ENCODE measurements at regions not wholly inside any gene's neighbourhood (a gene's known extent, or its start where the extent isn't known, plus 50 kb on each side); places are given as distances from the start of the nearest gene placed in this dataset.
"Not testable (repeated sequence)": the region's sequence is repeated elsewhere in the genome, so short reads cannot be mapped to it uniquely, and the experiment has no call there.

DNA sequence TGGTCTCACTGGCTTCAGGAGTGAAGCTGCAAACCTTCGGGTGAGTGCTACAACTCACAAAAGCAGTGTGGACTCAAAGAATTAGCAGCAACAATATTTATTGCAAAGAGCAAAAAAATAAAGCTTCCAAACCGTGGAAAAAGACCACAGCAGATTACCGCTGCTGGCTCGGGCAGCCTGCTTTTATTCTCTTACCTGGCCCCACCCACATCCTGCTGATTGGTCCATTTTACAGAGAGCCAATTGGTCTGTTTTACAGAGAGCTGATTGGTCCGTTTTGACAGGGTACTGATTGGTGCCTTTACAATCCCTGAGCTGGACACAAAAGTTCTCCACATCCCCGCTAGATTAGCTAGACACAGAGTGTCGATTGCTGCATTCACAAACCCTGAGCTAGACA is 51.5 kb upstream of the CDYL start:
- H3K36me3 ChIP-seq (ENCODE audit: control insufficient read depth, insufficient read depth, low read length); H3K27me3 ChIP-seq (ENCODE audit: control insufficient read depth in 2 of 2, insufficient read depth in 2 of 2, low read length in 2 of 2); H4K20me1 ChIP-seq (replicated peaks; ENCODE audit: control insufficient read depth, insufficient read depth, low read length); H3K79me2 ChIP-seq (ENCODE audit: control insufficient read depth, insufficient read depth, low read length); DNase-seq (ENCODE audit: extremely low read depth in 1 of 4, low spot score in 3 of 4); H3K4me2 ChIP-seq (ENCODE audit: insufficient read depth, low read length); FAIRE-seq; CTCF ChIA-PET (ENCODE audit: low intra/inter-chr PET ratio); in situ Hi-C loops (cut with MboI); ATAC-seq; H2AFZ ChIP-seq (ENCODE audit: low read depth, low read length); BruUV-seq (replicated peaks); H3K27ac ChIP-seq (ENCODE audit: extremely low read depth, low read depth, low read length); H3K9me1 ChIP-seq (ENCODE audit: control insufficient read depth, insufficient read depth, low read length); H3K4me3 ChIP-seq; H3K9me3 ChIP-seq (replicated peaks; ENCODE audit: control insufficient read depth, insufficient read depth, low read depth, low read length); H3K9ac ChIP-seq (ENCODE audit: insufficient read depth in 1 of 2, low read depth in 2 of 2, low read length in 2 of 2): not testable (repeated sequence)
- POLR2A ChIA-PET: interaction anchor here (0.6 to 1.0 kb wide), 3 partner anchors 9 to 1323 kb away, joined by 3 to 4 read pairs (median 3); no protein-coding TSS in a partner anchor
- peaks cover 24 to 36% of the 10 kb centered on the region in 2 experiments for H3K4me1 ChIP-seq (replicated peaks in 1 of 2; ENCODE audit: control insufficient read depth in 2 of 2, insufficient read depth in 2 of 2, low read length in 2 of 2)
- intact Hi-C loops (cut with micrococcal nuclease): loop anchor here (5.0 kb wide), 3 partner anchors 123 to 203 kb away; no protein-coding TSS in a partner anchor
- WGBS (ENCODE audit: insufficient coverage, low coverage, missing lambda C conversion rate): 81% methylated on average over 7 of the region's 7 CpGs
- peak; percentile 24; the same call in 1 of the 2 replicates for TF ChIP-seq ZBTB33 (CRISPR knock-in tag; IDR thresholded peaks at IDR 0.05)
- peak; percentile 76 for TF ChIP-seq NFYB (IDR thresholded peaks at IDR 0.05; ENCODE audit: extremely low read depth, insufficient read length)

GRCh38 chr6:4723383-4723782 is 52.8 kb upstream of the CDYL start:
- CTCF ChIA-PET (ENCODE audit: low intra/inter-chr PET ratio): no interaction called here
- H3K36me3 ChIP-seq (ENCODE audit: control insufficient read depth, insufficient read depth, low read length): no peaks in the 10 kb centered on the region
- H3K9me3 ChIP-seq (replicated peaks; ENCODE audit: control insufficient read depth, insufficient read depth, low read depth, low read length): peaks cover 4% of the 10 kb centered on the region; the same call in 1 of the 2 replicates
- ATAC-seq (no peak), DNase-seq (ENCODE audit: extremely low read depth in 1 of 4, low spot score in 3 of 4) (no peak), FAIRE-seq (no peak)
- no peak overlapping the region for H3K4me3 ChIP-seq
- in situ Hi-C loops (cut with MboI): no loop called here
- intact Hi-C loops (cut with micrococcal nuclease): no loop called here
- WGBS (ENCODE audit: insufficient coverage, low coverage, missing lambda C conversion rate): 68% methylated on average over 6 of the region's 6 CpGs
- H3K4me1 ChIP-seq (replicated peaks in 1 of 2; ENCODE audit: control insufficient read depth in 2 of 2, insufficient read depth in 2 of 2, low read length in 2 of 2): peaks cover 15 to 27% of the 10 kb centered on the region in 2 experiments
- POLR2A ChIA-PET: no interaction called here
- no peaks in the 10 kb centered on the region for H3K27me3 ChIP-seq (ENCODE audit: control insufficient read depth in 2 of 2, insufficient read depth in 2 of 2, low read length in 2 of 2)
- H3K27ac ChIP-seq (ENCODE audit: extremely low read depth, low read depth, low read length): no peak overlapping the region
- H3K9me1 ChIP-seq (ENCODE audit: control insufficient read depth, insufficient read depth, low read length): no peaks in the 10 kb centered on the region
- H3K4me2 ChIP-seq (ENCODE audit: insufficient read depth, low read length): no peak overlapping the region
- H4K20me1 ChIP-seq (replicated peaks; ENCODE audit: control insufficient read depth, insufficient read depth, low read length): no peaks in the 10 kb centered on the region
- H3K79me2 ChIP-seq (ENCODE audit: control insufficient read depth, insufficient read depth, low read length): no peaks in the 10 kb centered on the region
- BruUV-seq (replicated peaks): no TSS peak
- H3K9ac ChIP-seq (ENCODE audit: insufficient read depth in 1 of 2, low read depth in 2 of 2, low read length in 2 of 2): peak overlapping the region in 1 of 2 experiments; percentile 37; a peak in 1 of 4 replicates
- TF ChIP-seq HNRNPK (IDR thresholded peaks at IDR 0.05; ENCODE audit: low read depth, low read length, poor library complexity, severe bottlenecking) (no peak), NFXL1 (CRISPR knock-in tag; IDR thresholded peaks at IDR 0.05) (no peak), ZNF41 (CRISPR knock-in tag; conservative IDR thresholded peaks at IDR 0.05) (no peak), ZNF263 (CRISPR knock-in tag; IDR thresholded peaks at IDR 0.05; ENCODE audit: borderline replicate concordance) (no peak), NRF1 (conservative IDR thresholded peaks at IDR 0.05 in 1 of 2, IDR thresholded peaks at IDR 0.05 in 1 of 2) (no peak)
- TF ChIP-seq, protein P1, sequence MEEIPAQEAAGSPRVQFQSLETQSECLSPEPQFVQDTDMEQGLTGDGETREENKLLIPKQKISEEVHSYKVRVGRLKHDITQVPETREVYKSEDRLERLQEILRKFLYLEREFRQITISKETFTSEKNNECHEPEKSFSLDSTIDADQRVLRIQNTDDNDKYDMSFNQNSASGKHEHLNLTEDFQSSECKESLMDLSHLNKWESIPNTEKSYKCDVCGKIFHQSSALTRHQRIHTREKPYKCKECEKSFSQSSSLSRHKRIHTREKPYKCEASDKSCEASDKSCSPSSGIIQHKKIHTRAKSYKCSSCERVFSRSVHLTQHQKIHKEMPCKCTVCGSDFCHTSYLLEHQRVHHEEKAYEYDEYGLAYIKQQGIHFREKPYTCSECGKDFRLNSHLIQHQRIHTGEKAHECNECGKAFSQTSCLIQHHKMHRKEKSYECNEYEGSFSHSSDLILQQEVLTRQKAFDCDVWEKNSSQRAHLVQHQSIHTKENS (CRISPR knock-in tag; IDR thresholded peaks at IDR 0.05): no peak
- TF ChIP-seq, protein P2, sequence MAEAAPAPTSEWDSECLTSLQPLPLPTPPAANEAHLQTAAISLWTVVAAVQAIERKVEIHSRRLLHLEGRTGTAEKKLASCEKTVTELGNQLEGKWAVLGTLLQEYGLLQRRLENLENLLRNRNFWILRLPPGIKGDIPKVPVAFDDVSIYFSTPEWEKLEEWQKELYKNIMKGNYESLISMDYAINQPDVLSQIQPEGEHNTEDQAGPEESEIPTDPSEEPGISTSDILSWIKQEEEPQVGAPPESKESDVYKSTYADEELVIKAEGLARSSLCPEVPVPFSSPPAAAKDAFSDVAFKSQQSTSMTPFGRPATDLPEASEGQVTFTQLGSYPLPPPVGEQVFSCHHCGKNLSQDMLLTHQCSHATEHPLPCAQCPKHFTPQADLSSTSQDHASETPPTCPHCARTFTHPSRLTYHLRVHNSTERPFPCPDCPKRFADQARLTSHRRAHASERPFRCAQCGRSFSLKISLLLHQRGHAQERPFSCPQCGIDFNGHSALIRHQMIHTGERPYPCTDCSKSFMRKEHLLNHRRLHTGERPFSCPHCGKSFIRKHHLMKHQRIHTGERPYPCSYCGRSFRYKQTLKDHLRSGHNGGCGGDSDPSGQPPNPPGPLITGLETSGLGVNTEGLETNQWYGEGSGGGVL (CRISPR knock-in tag; IDR thresholded peaks at IDR 0.05): no peak
- H2AFZ ChIP-seq (ENCODE audit: low read depth, low read length): peak overlapping the region; percentile 11

All from K562 (cell line).